SK-N-MC (cell line): ENCODE measurements at regions not wholly inside any gene's neighbourhood (a gene's known extent, or its start where the extent isn't known, plus 50 kb on each side); places are given as distances from the start of the nearest gene placed in this dataset.

Experiments used
- DNase-seq: peaks from one replicate; pipeline ENCODE4 v3.0.0-alpha.2; 2011; ENCODE audit warnings: low read depth, low spot score
- H3K27ac ChIP-seq: fragments of 200-600 bp; sonication (generic); 2 replicates; pipeline ENCODE4 v1.5.1; 2016; ENCODE audit warnings: mixed run types
- H3K36me3 ChIP-seq: fragments of 200-600 bp; sonication (generic); 2 replicates; pipeline ENCODE4 v1.6.1; 2017; ENCODE audit warnings: antibody characterized with exemption, low read length, mixed read lengths; ENCODE audit not compliant: insufficient read depth
- H3K4me3 ChIP-seq: fragments of 200-600 bp; sonication (generic); 2 replicates; pipeline ENCODE4 v1.5.1; 2016
- H3K9ac ChIP-seq: fragments of 200-600 bp; sonication (generic); 2 replicates; pipeline ENCODE4 v1.8.0; 2017; ENCODE audit warnings: mixed run types, mixed read lengths; ENCODE audit not compliant: insufficient read length
- H3K9me3 ChIP-seq: fragments of 200-600 bp; sonication (generic); 2 replicates; pipeline ENCODE4 v1.6.1; 2017; ENCODE audit warnings: low read depth, mild to moderate bottlenecking, antibody characterized with exemption, low read length, moderate library complexity, mixed read lengths
- EZH2 ChIP-seq: fragments of 200-600 bp; sonication (generic); IDR thresholded peaks from one replicate; pipeline ENCODE4 v1.6.1; 2017; ENCODE audit warnings: antibody characterized with exemption
- FOXP2 ChIP-seq: optimal IDR thresholded peaks from 2 replicates; pipeline ENCODE3; 2011; ENCODE audit warnings: mild to moderate bottlenecking, moderate library complexity; ENCODE audit not compliant: insufficient read depth; ENCODE audit errors: extremely low read length, control extremely low read depth
- POLR2AphosphoS5 ChIP-seq: IDR thresholded peaks from 2 replicates; pipeline ENCODE4 v1.6.1; 2012; ENCODE audit warnings: mild to moderate bottlenecking, low read depth, low read length, borderline replicate concordance

GRCh38 chr5:89072842-89073672 lies 190.1 kb upstream of the MEF2C start:
- Histone ChIP-seq H3K27ac (no peak overlapping the region), H3K9ac (no peak overlapping the region), H3K4me3 (peak overlapping the region; percentile 25; the same call in 1 of the 2 replicates), H3K36me3 (no peaks in the 10 kb centered on the region), H3K9me3 (no peaks in the 10 kb centered on the region)
- no peak for TF ChIP-seq EZH2
- TF ChIP-seq POLR2AphosphoS5: no peak
- no peak for TF ChIP-seq FOXP2
- DNase-seq: no peak

GRCh38 chr5:89071941-89072331 lies 189.0 kb upstream of the MEF2C start:
- Histone ChIP-seq H3K4me3 (no peak overlapping the region), H3K9ac (no peak overlapping the region), H3K36me3 (no peaks in the 10 kb centered on the region), H3K27ac (no peak overlapping the region), H3K9me3 (no peaks in the 10 kb centered on the region)
- TF ChIP-seq FOXP2: no peak
- no peak for TF ChIP-seq POLR2AphosphoS5
- no peak for TF ChIP-seq EZH2
- DNase-seq: no peak

GRCh38 chr5:89071101-89071940 lies 188.3 kb upstream of the MEF2C start:
- TF ChIP-seq EZH2: no peak
- TF ChIP-seq FOXP2: no peak
- no peak for TF ChIP-seq POLR2AphosphoS5
- H3K9ac ChIP-seq: no peak overlapping the region
- no peaks in the 10 kb centered on the region for H3K36me3 ChIP-seq
- DNase-seq: no peak
- no peaks in the 10 kb centered on the region for H3K9me3 ChIP-seq
- H3K4me3 ChIP-seq: no peak overlapping the region
- H3K27ac ChIP-seq: no peak overlapping the region

GRCh38 chr5:89069591-89069990 lies 186.6 kb upstream of the MEF2C start:
- no peak overlapping the region for H3K9ac ChIP-seq
- H3K9me3 ChIP-seq: no peaks in the 10 kb centered on the region
- no peak overlapping the region for H3K27ac ChIP-seq
- no peak overlapping the region for H3K4me3 ChIP-seq
- no peak for DNase-seq
- no peaks in the 10 kb centered on the region for H3K36me3 ChIP-seq
- TF ChIP-seq POLR2AphosphoS5: no peak
- TF ChIP-seq EZH2: no peak
- TF ChIP-seq FOXP2: no peak

GRCh38 chr5:89067362-89067761 lies 184.4 kb upstream of the MEF2C start:
- Histone ChIP-seq H3K27ac (no peak overlapping the region), H3K9me3 (no peaks in the 10 kb centered on the region), H3K9ac (no peak overlapping the region), H3K36me3 (no peaks in the 10 kb centered on the region), H3K4me3 (no peak overlapping the region)
- TF ChIP-seq POLR2AphosphoS5 (no peak), EZH2 (no peak)
- no peak for DNase-seq

- Histone ChIP-seq H3K9ac (no peak overlapping the region), H3K27ac (no peak overlapping the region)
These were observed 182.9 kb upstream of the MEF2C start for GRCh38 chr5:89065919-89066318.

GRCh38 chr5:89064736-89065135 lies 181.8 kb upstream of the MEF2C start:
- H3K4me3 ChIP-seq: no peak overlapping the region
- DNase-seq: no peak
- H3K36me3 ChIP-seq: no peaks in the 10 kb centered on the region
- no peak for TF ChIP-seq POLR2AphosphoS5
- no peak for TF ChIP-seq EZH2
- no peak for TF ChIP-seq FOXP2
- no peaks in the 10 kb centered on the region for H3K9me3 ChIP-seq
- H3K9ac ChIP-seq: no peak overlapping the region
- no peak overlapping the region for H3K27ac ChIP-seq

More at GRCh38 chr5:89065919-89066318, 182.9 kb upstream of the MEF2C start:
- no peaks in the 10 kb centered on the region for H3K36me3 ChIP-seq
- TF ChIP-seq FOXP2: no peak
- no peak for TF ChIP-seq POLR2AphosphoS5
- no peak for TF ChIP-seq EZH2
- no peak overlapping the region for H3K4me3 ChIP-seq
- H3K9me3 ChIP-seq: no peaks in the 10 kb centered on the region
- DNase-seq: no peak

GRCh38 chr5:89064054-89064453 lies 181.1 kb upstream of the MEF2C start:
- H3K36me3 ChIP-seq: no peaks in the 10 kb centered on the region
- TF ChIP-seq EZH2 (no peak), POLR2AphosphoS5 (no peak), FOXP2 (no peak)
- no peak overlapping the region for H3K4me3 ChIP-seq
- no peak for DNase-seq
- no peak overlapping the region for H3K9ac ChIP-seq
- H3K27ac ChIP-seq: no peak overlapping the region
- no peaks in the 10 kb centered on the region for H3K9me3 ChIP-seq
